IPS-15b (cell line): ENCODE measurements at regions not wholly inside any gene's neighbourhood (a gene's known extent, or its start where the extent isn't known, plus 50 kb on each side); places are given as distances from the start of the nearest gene placed in this dataset.

ENCODE experiments used
- H3K27me3 ChIP-seq: one replicate; pipeline ENCODE4 v1.6.1; 2013; ENCODE audit warnings: low read length; ENCODE audit not compliant: control insufficient read depth, insufficient read depth
- H3K36me3 ChIP-seq: one replicate; pipeline ENCODE4 v1.6.1; 2013; ENCODE audit warnings: low read length; ENCODE audit not compliant: control insufficient read depth, insufficient read depth
- H3K4me1 ChIP-seq: one replicate; pipeline ENCODE4 v1.6.1; 2013; ENCODE audit warnings: mild to moderate bottlenecking, low read length; ENCODE audit not compliant: control insufficient read depth, insufficient read depth
- H3K4me3 ChIP-seq: one replicate; pipeline ENCODE4 v1.5.1; 2013; ENCODE audit warnings: low read depth, low read length
- H3K9ac ChIP-seq: one replicate; pipeline ENCODE4 v1.6.1; 2013; ENCODE audit warnings: low read depth, mild to moderate bottlenecking, low read length
- H3K9me3 ChIP-seq: one replicate; pipeline ENCODE4 v1.6.1; 2013; ENCODE audit warnings: mild to moderate bottlenecking, low read length; ENCODE audit not compliant: control insufficient read depth, insufficient read depth

- peaks cover 2% of the 10 kb centered on the region for H3K36me3 ChIP-seq
- H3K4me3 ChIP-seq = no peak overlapping the region
- H3K4me1 ChIP-seq = no peaks in the 10 kb centered on the region
- no peaks in the 10 kb centered on the region for H3K27me3 ChIP-seq
- peaks cover 16% of the 10 kb centered on the region for H3K9me3 ChIP-seq
- no peak overlapping the region for H3K9ac ChIP-seq
These were observed 562.1 kb downstream of the XIRP2 start for GRCh38 chr2:167450364-167450763.

- H3K27me3 ChIP-seq = no peaks in the 10 kb centered on the region
- no peak overlapping the region for H3K9ac ChIP-seq
- H3K9me3 ChIP-seq = peaks cover 5% of the 10 kb centered on the region
- H3K4me3 ChIP-seq = no peak overlapping the region
- no peaks in the 10 kb centered on the region for H3K36me3 ChIP-seq
- peaks cover 10% of the 10 kb centered on the region for H3K4me1 ChIP-seq
These were observed 552.1 kb downstream of the XIRP2 start for GRCh38 chr2:167440382-167440781.

GRCh38 chr2:167438206-167438605 lies 549.9 kb downstream of the XIRP2 start:
- Histone ChIP-seq H3K4me3 (no peak overlapping the region), H3K36me3 (no peaks in the 10 kb centered on the region), H3K27me3 (no peaks in the 10 kb centered on the region), H3K4me1 (peaks cover 10% of the 10 kb centered on the region), H3K9me3 (peaks cover 5% of the 10 kb centered on the region), H3K9ac (no peak overlapping the region)

GRCh38 chr2:167431949-167432348 lies 543.7 kb downstream of the XIRP2 start:
- H3K9ac ChIP-seq = no peak overlapping the region
- H3K4me1 ChIP-seq = peaks cover under 1% of the 10 kb centered on the region
- no peak overlapping the region for H3K4me3 ChIP-seq
- no peaks in the 10 kb centered on the region for H3K9me3 ChIP-seq
- H3K36me3 ChIP-seq = no peaks in the 10 kb centered on the region
- H3K27me3 ChIP-seq = no peaks in the 10 kb centered on the region

GRCh38 chr2:167430447-167430846 lies 542.2 kb downstream of the XIRP2 start:
- no peak overlapping the region for H3K4me3 ChIP-seq
- H3K9ac ChIP-seq = no peak overlapping the region
- no peaks in the 10 kb centered on the region for H3K9me3 ChIP-seq
- H3K27me3 ChIP-seq = no peaks in the 10 kb centered on the region
- H3K36me3 ChIP-seq = no peaks in the 10 kb centered on the region
- no peaks in the 10 kb centered on the region for H3K4me1 ChIP-seq

GRCh38 chr2:167424803-167425755 lies 536.8 kb downstream of the XIRP2 start:
- Histone ChIP-seq H3K27me3 (no peaks in the 10 kb centered on the region), H3K4me3 (no peak overlapping the region), H3K36me3 (no peaks in the 10 kb centered on the region), H3K4me1 (peaks cover 3% of the 10 kb centered on the region), H3K9ac (no peak overlapping the region), H3K9me3 (no peaks in the 10 kb centered on the region)

- no peaks in the 10 kb centered on the region for H3K36me3 ChIP-seq
- H3K9me3 ChIP-seq = no peaks in the 10 kb centered on the region
- H3K4me1 ChIP-seq = peaks cover 3% of the 10 kb centered on the region
- H3K27me3 ChIP-seq = no peaks in the 10 kb centered on the region
- H3K9ac ChIP-seq = no peak overlapping the region
- H3K4me3 ChIP-seq = no peak overlapping the region
These were observed 535.9 kb downstream of the XIRP2 start for GRCh38 chr2:167424221-167424620.

- Histone ChIP-seq H3K9me3 (no peaks in the 10 kb centered on the region), H3K4me3 (no peak overlapping the region), H3K36me3 (no peaks in the 10 kb centered on the region), H3K9ac (no peak overlapping the region), H3K4me1 (peaks cover 3% of the 10 kb centered on the region), H3K27me3 (no peaks in the 10 kb centered on the region)
These were observed 535.5 kb downstream of the XIRP2 start for GRCh38 chr2:167423731-167424130.

GRCh38 chr2:167420211-167420610 lies 531.9 kb downstream of the XIRP2 start:
- H3K4me3 ChIP-seq = no peak overlapping the region
- peaks cover 7% of the 10 kb centered on the region for H3K4me1 ChIP-seq
- H3K27me3 ChIP-seq = no peaks in the 10 kb centered on the region
- H3K9ac ChIP-seq = no peak overlapping the region
- peaks cover 8% of the 10 kb centered on the region for H3K9me3 ChIP-seq
- no peaks in the 10 kb centered on the region for H3K36me3 ChIP-seq

GRCh38 chr2:167415068-167415467 lies 526.8 kb downstream of the XIRP2 start:
- Histone ChIP-seq H3K36me3 (no peaks in the 10 kb centered on the region), H3K9ac (no peak overlapping the region), H3K4me3 (no peak overlapping the region), H3K4me1 (peaks cover 4% of the 10 kb centered on the region), H3K27me3 (no peaks in the 10 kb centered on the region), H3K9me3 (peaks cover 12% of the 10 kb centered on the region)

GRCh38 chr2:167411367-167411766 lies 523.1 kb downstream of the XIRP2 start:
- Histone ChIP-seq H3K36me3 (no peaks in the 10 kb centered on the region), H3K4me3 (no peak overlapping the region), H3K27me3 (no peaks in the 10 kb centered on the region), H3K4me1 (peaks cover 3% of the 10 kb centered on the region), H3K9ac (no peak overlapping the region), H3K9me3 (peaks cover 12% of the 10 kb centered on the region)

- Histone ChIP-seq H3K27me3 (no peaks in the 10 kb centered on the region), H3K4me1 (peaks cover 11% of the 10 kb centered on the region), H3K36me3 (no peaks in the 10 kb centered on the region), H3K9me3 (peaks cover 5% of the 10 kb centered on the region), H3K4me3 (peak overlapping the region; percentile 1), H3K9ac (no peak overlapping the region)
These were observed 518.3 kb downstream of the XIRP2 start for GRCh38 chr2:167406558-167406957.
